OCI-LY3 (cell line): ENCODE measurements at regions not wholly inside any gene's neighbourhood (a gene's known extent, or its start where the extent isn't known, plus 50 kb on each side); places are given as distances from the start of the nearest gene placed in this dataset.

Experiments
- H2AFZ ChIP-seq: fragments of 200-600, 300-600 bp; shearing (Covaris generic); 2 replicates; pipeline ENCODE4 v1.6.0; 2014; ENCODE audit warnings: antibody characterized with exemption, low read depth, low read length
- H3K27ac ChIP-seq: fragments of 200-600, 300-600 bp; sonication (generic); 2 replicates; pipeline ENCODE4 v1.5.1; 2014; ENCODE audit warnings: mild to moderate bottlenecking, low read length, moderate library complexity, mixed read lengths
- H3K27me3 ChIP-seq: fragments of 200-600, 300-600 bp; sonication (generic); 2 replicates; pipeline ENCODE4 v1.6.1; 2014; ENCODE audit warnings: low read depth, low read length, mixed read lengths
- H3K36me3 ChIP-seq: fragments of 200-600, 300-600 bp; sonication (generic); replicated peaks from 2 replicates; pipeline ENCODE3; 2014; ENCODE audit warnings: low read depth, low read length, mixed read lengths
- H3K4me1 ChIP-seq: fragments of 300-600, 200-600 bp; sonication (generic); 2 replicates; pipeline ENCODE4 v1.6.1; 2014; ENCODE audit warnings: low read length, mixed read lengths
- H3K4me2 ChIP-seq: fragments of 200-600, 300-600 bp; sonication (generic); 2 replicates; pipeline ENCODE4 v1.6.1; 2014; ENCODE audit warnings: low read length, mixed read lengths
- H3K4me3 ChIP-seq: fragments of 300-600, 200-600 bp; sonication (generic); 2 replicates; pipeline ENCODE4 v1.5.1; 2014; ENCODE audit warnings: antibody characterized with exemption, mild to moderate bottlenecking, low read length, moderate library complexity
- H3K79me2 ChIP-seq: fragments of 300-600, 200-600 bp; shearing (Covaris generic); 2 replicates; pipeline ENCODE4 v1.6.1; 2014; ENCODE audit warnings: mild to moderate bottlenecking, low read length, mixed read lengths
- H3K9ac ChIP-seq: fragments of 300-600, 200-600 bp; shearing (Covaris generic); 2 replicates; pipeline ENCODE4 v1.6.0; 2014; ENCODE audit warnings: mild to moderate bottlenecking, low read length, moderate library complexity
- H3K9me3 ChIP-seq: fragments of 200-600, 300-600 bp; shearing (Covaris generic); 2 replicates; pipeline ENCODE4 v1.6.1; 2014; ENCODE audit warnings: low read length, mixed read lengths; ENCODE audit not compliant: insufficient read depth
- H4K20me1 ChIP-seq: fragments of 200-600, 300-600 bp; sonication (generic); 2 replicates; pipeline ENCODE4 v1.6.1; 2016; ENCODE audit warnings: low read length, mixed read lengths; ENCODE audit not compliant: insufficient read depth
- EZH2phosphoT487 ChIP-seq: fragments of 200-600 bp; shearing (Covaris generic); IDR thresholded peaks from 2 replicates; pipeline ENCODE4 v1.6.1; 2018; ENCODE audit warnings: antibody characterized with exemption, mixed run types, low read depth
- TF ChIP-seq, protein P1 (sequence below): fragments of 200-600, 300-600 bp; sonication (generic); IDR thresholded peaks from 2 replicates; pipeline ENCODE4 v1.5.1; 2014; ENCODE audit warnings: antibody characterized with exemption, low read length, low read depth

DNA sequence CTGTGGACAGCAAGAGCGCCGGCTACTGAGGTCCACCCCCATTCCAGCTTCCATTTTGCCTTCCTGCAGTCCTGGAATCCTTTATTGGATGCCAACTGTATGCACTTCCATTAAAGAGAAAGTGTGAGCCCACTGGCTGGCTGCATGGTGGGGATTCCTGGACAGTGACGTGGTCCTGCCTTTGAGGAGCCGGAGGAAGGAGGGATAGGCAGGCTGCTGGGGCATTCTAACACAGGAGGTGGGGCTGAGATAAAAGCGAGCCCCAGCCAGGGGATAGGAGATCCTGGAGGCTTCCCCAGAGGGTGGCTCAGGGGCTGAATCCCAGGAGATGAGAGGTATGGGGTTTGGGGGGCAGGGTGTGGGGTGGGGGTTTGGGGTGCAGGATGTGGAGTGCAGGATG is 984.7 kb downstream of the BRD1 start:
- no peaks in the 10 kb centered on the region for H3K79me2 ChIP-seq
- no peak overlapping the region for H3K4me3 ChIP-seq
- H2AFZ ChIP-seq = no peak overlapping the region
- H3K9me3 ChIP-seq = no peaks in the 10 kb centered on the region
- H4K20me1 ChIP-seq = no peaks in the 10 kb centered on the region
- no peak overlapping the region for H3K27ac ChIP-seq
- no peaks in the 10 kb centered on the region for H3K4me1 ChIP-seq
- no peak overlapping the region for H3K4me2 ChIP-seq
- H3K27me3 ChIP-seq = no peaks in the 10 kb centered on the region
- H3K36me3 ChIP-seq = no peaks in the 10 kb centered on the region
- TF ChIP-seq EZH2phosphoT487 = no peak
- TF ChIP-seq, protein P1, sequence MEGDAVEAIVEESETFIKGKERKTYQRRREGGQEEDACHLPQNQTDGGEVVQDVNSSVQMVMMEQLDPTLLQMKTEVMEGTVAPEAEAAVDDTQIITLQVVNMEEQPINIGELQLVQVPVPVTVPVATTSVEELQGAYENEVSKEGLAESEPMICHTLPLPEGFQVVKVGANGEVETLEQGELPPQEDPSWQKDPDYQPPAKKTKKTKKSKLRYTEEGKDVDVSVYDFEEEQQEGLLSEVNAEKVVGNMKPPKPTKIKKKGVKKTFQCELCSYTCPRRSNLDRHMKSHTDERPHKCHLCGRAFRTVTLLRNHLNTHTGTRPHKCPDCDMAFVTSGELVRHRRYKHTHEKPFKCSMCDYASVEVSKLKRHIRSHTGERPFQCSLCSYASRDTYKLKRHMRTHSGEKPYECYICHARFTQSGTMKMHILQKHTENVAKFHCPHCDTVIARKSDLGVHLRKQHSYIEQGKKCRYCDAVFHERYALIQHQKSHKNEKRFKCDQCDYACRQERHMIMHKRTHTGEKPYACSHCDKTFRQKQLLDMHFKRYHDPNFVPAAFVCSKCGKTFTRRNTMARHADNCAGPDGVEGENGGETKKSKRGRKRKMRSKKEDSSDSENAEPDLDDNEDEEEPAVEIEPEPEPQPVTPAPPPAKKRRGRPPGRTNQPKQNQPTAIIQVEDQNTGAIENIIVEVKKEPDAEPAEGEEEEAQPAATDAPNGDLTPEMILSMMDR = no peak
- H3K9ac ChIP-seq = no peak overlapping the region

DNA sequence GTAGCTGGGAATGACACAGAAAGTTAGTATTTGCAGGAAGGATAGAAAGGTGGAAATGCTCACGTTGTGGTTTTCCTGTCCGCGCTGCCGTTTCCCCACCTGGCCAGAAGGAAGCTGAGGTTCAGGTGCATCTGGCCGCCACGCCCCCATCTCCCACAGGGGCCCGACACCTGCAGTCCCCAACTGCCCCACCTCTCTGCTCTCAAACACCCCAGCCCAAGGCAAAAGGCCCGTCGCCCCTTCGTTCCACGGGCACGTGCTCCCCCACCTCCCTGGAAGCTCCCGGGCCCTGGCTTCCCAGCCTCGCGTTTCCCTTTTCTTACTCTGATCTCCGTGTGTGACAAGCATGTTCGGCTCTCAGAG is 985.1 kb downstream of the BRD1 start:
- no peaks in the 10 kb centered on the region for H3K4me1 ChIP-seq
- no peak overlapping the region for H3K4me2 ChIP-seq
- H3K9ac ChIP-seq = no peak overlapping the region
- TF ChIP-seq, protein P1 = no peak
- H3K36me3 ChIP-seq = no peaks in the 10 kb centered on the region
- no peaks in the 10 kb centered on the region for H4K20me1 ChIP-seq
- no peaks in the 10 kb centered on the region for H3K27me3 ChIP-seq
- H3K4me3 ChIP-seq = no peak overlapping the region
- no peaks in the 10 kb centered on the region for H3K79me2 ChIP-seq
- no peaks in the 10 kb centered on the region for H3K9me3 ChIP-seq
- H3K27ac ChIP-seq = no peak overlapping the region
- no peak overlapping the region for H2AFZ ChIP-seq

DNA sequence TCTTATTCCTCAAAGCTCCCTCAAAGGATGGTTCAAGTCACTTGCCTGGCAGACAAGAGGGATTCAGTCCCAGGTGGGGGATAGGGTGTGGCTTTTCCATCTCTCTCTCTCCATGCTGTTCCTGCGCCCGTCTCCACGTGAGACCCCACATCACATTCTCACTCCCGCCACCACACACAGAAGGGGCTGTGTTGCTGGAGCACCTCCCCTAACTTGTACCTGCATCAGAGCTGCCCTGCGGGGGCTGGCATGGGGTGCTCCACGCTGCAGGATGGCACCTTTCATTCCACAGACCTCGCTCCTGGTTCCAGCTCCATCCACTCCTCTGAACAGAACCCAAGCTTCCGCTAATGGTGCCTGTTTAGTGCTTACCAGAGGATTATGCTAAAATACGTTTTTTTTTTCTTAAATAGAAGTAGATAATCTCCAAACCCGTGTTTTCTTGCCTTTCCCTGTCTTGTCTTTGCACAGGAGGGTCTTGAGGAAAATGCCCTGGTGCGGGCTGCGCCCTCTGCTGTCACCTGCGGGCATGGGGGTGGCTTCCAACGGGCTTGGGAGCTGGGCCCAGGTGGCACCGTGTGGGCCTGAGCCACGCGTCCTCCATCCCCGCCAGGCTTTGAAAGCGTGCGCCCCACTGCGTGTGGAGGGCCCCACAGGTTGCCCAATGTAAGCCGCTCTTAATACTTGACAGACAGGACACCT is 985.6 kb downstream of the BRD1 start:
- Histone ChIP-seq H3K4me1 (no peaks in the 10 kb centered on the region), H3K36me3 (no peaks in the 10 kb centered on the region), H3K27me3 (no peaks in the 10 kb centered on the region), H3K9me3 (no peaks in the 10 kb centered on the region), H3K4me2 (no peak overlapping the region), H3K4me3 (no peak overlapping the region), H3K9ac (no peak overlapping the region), H3K27ac (no peak overlapping the region), H4K20me1 (no peaks in the 10 kb centered on the region), H3K79me2 (no peaks in the 10 kb centered on the region), H2AFZ (no peak overlapping the region)
- no peak for TF ChIP-seq EZH2phosphoT487
- TF ChIP-seq, protein P1 = no peak

DNA sequence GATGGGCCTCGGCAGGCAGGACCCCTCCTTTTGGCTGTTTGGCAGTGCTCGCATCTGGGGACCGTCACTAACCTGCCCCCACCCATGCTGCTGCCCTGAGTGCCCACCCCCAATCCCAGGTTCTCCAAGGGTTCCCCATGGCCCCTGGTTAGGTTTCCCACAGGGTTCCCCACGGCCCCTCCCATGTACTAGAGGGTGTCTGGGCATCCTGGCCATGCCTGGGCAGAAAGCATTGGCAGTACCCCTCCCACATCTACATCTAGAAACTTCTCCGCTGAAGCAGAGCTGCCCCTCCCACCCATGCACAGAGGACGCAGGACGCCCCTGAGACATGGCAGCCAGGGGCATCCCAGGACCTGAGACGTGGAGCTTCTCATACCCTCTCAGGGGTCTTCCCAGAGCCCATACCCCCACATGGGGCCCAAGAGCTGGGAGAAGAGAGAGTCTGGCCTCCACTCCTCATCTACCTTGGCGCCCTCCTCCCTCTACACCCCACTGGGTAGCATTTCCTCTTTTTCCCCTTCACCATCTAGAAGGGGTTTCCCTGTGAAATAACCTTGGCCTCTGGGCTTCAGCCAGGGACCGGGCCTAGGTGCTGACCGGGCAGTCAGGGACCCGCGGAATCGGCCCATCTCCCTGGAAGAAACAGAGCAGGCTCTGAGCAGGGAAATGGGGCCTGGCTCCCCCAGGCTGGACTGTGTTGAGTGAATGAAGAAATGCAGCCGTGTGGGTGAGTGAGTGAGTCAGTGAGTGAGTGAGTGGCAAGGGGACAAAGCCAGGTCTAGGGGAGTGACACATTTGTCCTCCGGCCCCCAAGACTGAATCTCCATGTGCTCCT is 987.3 kb downstream of the BRD1 start:
- Histone ChIP-seq H3K27ac (no peak overlapping the region), H3K4me1 (no peaks in the 10 kb centered on the region), H3K4me3 (no peak overlapping the region), H3K4me2 (no peak overlapping the region), H3K79me2 (no peaks in the 10 kb centered on the region), H4K20me1 (no peaks in the 10 kb centered on the region), H3K27me3 (no peaks in the 10 kb centered on the region), H2AFZ (no peak overlapping the region), H3K36me3 (no peaks in the 10 kb centered on the region), H3K9me3 (no peaks in the 10 kb centered on the region), H3K9ac (no peak overlapping the region)
- TF ChIP-seq, protein P1 = no peak
- no peak for TF ChIP-seq EZH2phosphoT487
